SK-N-SH (cell line): ENCODE measurements at regions not wholly inside any gene's neighbourhood (a gene's known extent, or its start where the extent isn't known, plus 50 kb on each side); places are given as distances from the start of the nearest gene placed in this dataset.

Source experiments
- CTCF ChIA-PET: fragments of 300-600, 350-600 bp; formaldehyde crosslinking; extraction: SDS; loops from one replicate; lab custom pipeline; 2021; lab: Yijun Ruan, JAX
- POLR2A ChIA-PET: fragments of 350-600 bp; sonication (Branson Sonifier 250); formaldehyde crosslinking; extraction: SDS; loops from one replicate; lab custom pipeline; 2020; ENCODE audit warnings: antibody characterized with exemption, inconsistent platforms; lab: Yijun Ruan, JAX
- DNase-seq: peaks from one replicate; pipeline ENCODE4 v3.0.0; 2012
- H2AFZ ChIP-seq: fragments of 200-600 bp; sonication (generic); 2 replicates; pipeline ENCODE4 v1.8.1; 2016; ENCODE audit warnings: antibody characterized with exemption, mild to moderate bottlenecking, low read depth
- H3F3A ChIP-seq: fragments of 200-600 bp; sonication (generic); replicated peaks from 2 replicates; pipeline ENCODE3; 2016; ENCODE audit warnings: antibody characterized with exemption, mild to moderate bottlenecking; ENCODE audit not compliant: insufficient read depth
- H3K27ac ChIP-seq, 2 experiments: fragments of 200-500 bp in 1 of 2; fragments of 200-600 bp in 1 of 2; sonication (Bioruptor generic) in 1 of 2; sonication (generic), shearing (Covaris generic) in 1 of 2; 2 replicates each; pipeline versions ENCODE4 v1.5.1 to v1.6.1; 2014 to 2016; ENCODE audit warnings: low read depth in 2 of 2, inconsistent platforms in 1 of 2, low read length in 1 of 2, mild to moderate bottlenecking in 1 of 2, mixed read lengths in 1 of 2
- H3K27me3 ChIP-seq: fragments of 200-600 bp; sonication (generic), shearing (Covaris generic); 2 replicates; pipeline ENCODE4 v1.6.1; 2016; ENCODE audit warnings: mixed run types; ENCODE audit not compliant: insufficient read depth
- H3K36me3 ChIP-seq, 2 experiments: fragments of 200-500 bp in 1 of 2; fragments of 200-600 bp in 1 of 2; sonication (Bioruptor generic) in 1 of 2; sonication (generic) in 1 of 2; replicated peaks in 1 of 2; 2 replicates each; pipeline versions ENCODE3 to v1.5.1; 2014 to 2016; ENCODE audit warnings: low read length in 1 of 2, mild to moderate bottlenecking in 1 of 2; ENCODE audit not compliant: insufficient read depth in 2 of 2, control insufficient read depth in 1 of 2
- H3K4me1 ChIP-seq, 2 experiments: fragments of 200-500 bp in 1 of 2; fragments of 200-600 bp in 1 of 2; sonication (Bioruptor generic) in 1 of 2; sonication (generic), shearing (Covaris generic) in 1 of 2; 2 replicates each; pipeline versions ENCODE4 v1.5.1 to v1.6.1; 2014 to 2016; ENCODE audit warnings: low read depth in 1 of 2, low read length in 1 of 2, mixed run types in 1 of 2; ENCODE audit not compliant: insufficient read depth in 2 of 2, control insufficient read depth in 1 of 2
- H3K4me2 ChIP-seq: fragments of 200-600 bp; sonication (generic), shearing (Covaris generic); 2 replicates; pipeline ENCODE4 v1.6.1; 2017; ENCODE audit warnings: mixed run types
- H3K4me3 ChIP-seq, 2 experiments: fragments of 200-500 bp in 1 of 2; fragments of 200-600 bp in 1 of 2; sonication (Bioruptor generic) in 1 of 2; sonication (generic), shearing (Covaris generic) in 1 of 2; 2 replicates each; pipeline versions ENCODE4 v1.5.1 to v1.8.1; 2014 to 2016; ENCODE audit warnings: low read depth in 2 of 2, inconsistent platforms in 1 of 2, low read length in 1 of 2, mild to moderate bottlenecking in 1 of 2, mixed read lengths in 1 of 2, moderate library complexity in 1 of 2
- H3K79me2 ChIP-seq: fragments of 200-600 bp; sonication (generic); 2 replicates; pipeline ENCODE4 v1.8.1; 2017; ENCODE audit warnings: mild to moderate bottlenecking; ENCODE audit not compliant: insufficient read depth
- H3K9ac ChIP-seq: fragments of 200-600 bp; sonication (generic); 2 replicates; pipeline ENCODE4 v1.6.1; 2017; ENCODE audit warnings: mixed run types
- H3K9me2 ChIP-seq: fragments of 200-600 bp; sonication (generic); 2 replicates; pipeline ENCODE4 v1.6.1; 2017; ENCODE audit warnings: mixed run types
- H3K9me3 ChIP-seq: fragments of 200-600 bp; sonication (generic); 2 replicates; pipeline ENCODE4 v1.6.1; 2017; ENCODE audit warnings: mixed run types, mild to moderate bottlenecking, moderate library complexity
- H4K20me1 ChIP-seq: fragments of 200-600 bp; sonication (generic); 2 replicates; pipeline ENCODE4 v1.6.1; 2017; ENCODE audit warnings: mild to moderate bottlenecking, mixed run types; ENCODE audit not compliant: insufficient read depth
- CHD2 ChIP-seq: fragments of 150-350 bp; IDR thresholded peaks from 2 replicates; pipeline ENCODE4 v1.6.1; 2018; ENCODE audit warnings: low read length; ENCODE audit not compliant: partially characterized antibody
- EZH2phosphoT487 ChIP-seq: fragments of 200-600 bp; sonication (generic); IDR thresholded peaks from 2 replicates; pipeline ENCODE4 v1.6.1; 2017; ENCODE audit warnings: low read depth, mixed run types, mild to moderate bottlenecking, antibody characterized with exemption, moderate library complexity, borderline replicate concordance
- FOSL2 ChIP-seq: IDR thresholded peaks from 2 replicates; pipeline ENCODE4 v1.4.0; 2012; ENCODE audit warnings: low read depth, mild to moderate bottlenecking, moderate library complexity, borderline replicate concordance
- FOXM1 ChIP-seq: IDR thresholded peaks from 2 replicates; pipeline ENCODE4 v1.4.0; 2012; ENCODE audit warnings: low read depth, mild to moderate bottlenecking
- IRF3 ChIP-seq: fragments of 150-350 bp; IDR thresholded peaks from 2 replicates; pipeline ENCODE4 v1.6.1; 2016; ENCODE audit warnings: mild to moderate bottlenecking, low read depth, low read length
- NFIC ChIP-seq: IDR thresholded peaks from 2 replicates; pipeline ENCODE4 v1.4.0; 2012; ENCODE audit warnings: borderline replicate concordance
- POLR2AphosphoS5 ChIP-seq: IDR thresholded peaks from 2 replicates; pipeline ENCODE4 v1.6.1; 2012; ENCODE audit warnings: low read depth, low read length
- RAD21 ChIP-seq: IDR thresholded peaks from 2 replicates; pipeline ENCODE4 v1.6.1; 2012; ENCODE audit warnings: mild to moderate bottlenecking, low read length
- RXRA ChIP-seq: IDR thresholded peaks from 2 replicates; pipeline ENCODE4 v1.4.0; 2012; ENCODE audit warnings: low read depth, mild to moderate bottlenecking, borderline replicate concordance
- SIN3A ChIP-seq: IDR thresholded peaks from 2 replicates; pipeline ENCODE4 v1.6.1; 2012; ENCODE audit warnings: low read depth, mild to moderate bottlenecking, low read length, moderate library complexity, borderline replicate concordance
- SMC3 ChIP-seq: IDR thresholded peaks from 2 replicates; pipeline ENCODE4 v1.6.1; 2012; ENCODE audit warnings: low read depth, low read length, improper control_type of control experiment
- TEAD4 ChIP-seq: IDR thresholded peaks from 2 replicates; pipeline ENCODE4 v1.4.0; 2012; ENCODE audit warnings: mild to moderate bottlenecking, borderline replicate concordance; ENCODE audit not compliant: insufficient read depth
- ZBTB33 ChIP-seq: IDR thresholded peaks from 2 replicates; pipeline ENCODE4 v1.4.0; 2012; ENCODE audit warnings: low read depth, borderline replicate concordance
- WGBS: methylation state at CpG from one replicate; pipeline ENCODE4 v1.1.6; 2017; ENCODE audit warnings: low lambda C conversion rate; 5-methylcytosine and 5-hydroxymethylcytosine counted together
- TF ChIP-seq, protein P1 (sequence below): IDR thresholded peaks from 2 replicates; pipeline ENCODE4 v1.4.0; 2012; ENCODE audit warnings: low read depth, borderline replicate concordance
- TF ChIP-seq, protein P2 (sequence below): fragments of 200-600 bp; sonication (generic); IDR thresholded peaks from 2 replicates; pipeline ENCODE4 v1.6.1; 2017; ENCODE audit warnings: antibody characterized with exemption, mild to moderate bottlenecking, moderate library complexity

- Histone ChIP-seq H3K4me3 (no peak overlapping the region), H3K4me1 (peaks cover 0 to 3% of the 10 kb centered on the region in 2 experiments; a peak in 1 of 4 replicates), H3K27ac (no peak overlapping the region), H3K4me2 (no peak overlapping the region), H3F3A (peaks cover 24% of the 10 kb centered on the region), H3K79me2 (no peaks in the 10 kb centered on the region), H4K20me1 (no peaks in the 10 kb centered on the region), H3K9ac (no peak overlapping the region), H3K27me3 (no peaks in the 10 kb centered on the region), H3K9me2 (no peaks in the 10 kb centered on the region), H2AFZ (no peak overlapping the region), H3K9me3 (no peaks in the 10 kb centered on the region), H3K36me3 (no peaks in the 10 kb centered on the region)
- ChIA-PET POLR2A (no interaction called here), CTCF (no interaction called here)
- no peak for DNase-seq
- TF ChIP-seq FOXM1 = no peak
- no peak for TF ChIP-seq CHD2
- TF ChIP-seq SIN3A = no peak
- TF ChIP-seq RXRA = no peak
- TF ChIP-seq POLR2AphosphoS5 = no peak
- no peak for TF ChIP-seq ZBTB33
- 93% methylated on average over 14 of the region's 14 CpGs for WGBS
Measured at GRCh38 chr15:67000896-67001295, 64.5 kb upstream of the SMAD3 start.

DNA sequence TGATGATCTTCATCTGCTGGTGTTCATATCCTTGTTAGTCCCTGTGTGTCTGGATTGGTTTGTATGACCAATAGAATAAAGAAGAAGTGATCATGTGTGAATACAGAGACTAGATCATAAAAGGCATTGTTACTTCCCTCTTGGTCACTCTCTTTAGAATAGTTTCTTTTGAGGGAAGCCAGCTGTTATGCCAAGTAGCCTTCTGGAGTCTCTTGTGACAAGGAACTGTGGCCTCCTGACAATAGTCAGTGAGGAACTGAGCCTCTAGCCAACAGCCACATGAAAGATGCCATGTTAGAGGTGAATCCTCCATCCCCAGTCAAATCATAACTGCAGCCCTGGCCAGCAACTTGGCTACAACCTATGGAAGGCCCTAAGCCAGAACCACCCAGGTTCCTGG, 63.0 kb upstream of the SMAD3 start:
- Histone ChIP-seq H3K4me1 (0 out of 4 replicates have a peak, but pooled peaks cover 0 to 3% of the 10 kb centered on the region in 2 experiments), H3K36me3 (no peaks in the 10 kb centered on the region), H3K9me2 (no peaks in the 10 kb centered on the region), H2AFZ (no peak overlapping the region), H3K9me3 (no peaks in the 10 kb centered on the region), H3K79me2 (no peaks in the 10 kb centered on the region), H3K4me3 (no peak overlapping the region), H3K9ac (no peak overlapping the region), H3K4me2 (no peak overlapping the region), H3K27me3 (no peaks in the 10 kb centered on the region), H3K27ac (no peak overlapping the region), H4K20me1 (no peaks in the 10 kb centered on the region), H3F3A (peaks cover 17% of the 10 kb centered on the region)
- TF ChIP-seq IRF3 (no peak), TEAD4 (no peak), NFIC (no peak), EZH2phosphoT487 (no peak), RAD21 (no peak), FOSL2 (no peak), SMC3 (no peak)
- TF ChIP-seq, protein P1, sequence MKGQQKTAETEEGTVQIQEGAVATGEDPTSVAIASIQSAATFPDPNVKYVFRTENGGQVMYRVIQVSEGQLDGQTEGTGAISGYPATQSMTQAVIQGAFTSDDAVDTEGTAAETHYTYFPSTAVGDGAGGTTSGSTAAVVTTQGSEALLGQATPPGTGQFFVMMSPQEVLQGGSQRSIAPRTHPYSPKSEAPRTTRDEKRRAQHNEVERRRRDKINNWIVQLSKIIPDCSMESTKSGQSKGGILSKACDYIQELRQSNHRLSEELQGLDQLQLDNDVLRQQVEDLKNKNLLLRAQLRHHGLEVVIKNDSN = no peak
- TF ChIP-seq, protein P2, sequence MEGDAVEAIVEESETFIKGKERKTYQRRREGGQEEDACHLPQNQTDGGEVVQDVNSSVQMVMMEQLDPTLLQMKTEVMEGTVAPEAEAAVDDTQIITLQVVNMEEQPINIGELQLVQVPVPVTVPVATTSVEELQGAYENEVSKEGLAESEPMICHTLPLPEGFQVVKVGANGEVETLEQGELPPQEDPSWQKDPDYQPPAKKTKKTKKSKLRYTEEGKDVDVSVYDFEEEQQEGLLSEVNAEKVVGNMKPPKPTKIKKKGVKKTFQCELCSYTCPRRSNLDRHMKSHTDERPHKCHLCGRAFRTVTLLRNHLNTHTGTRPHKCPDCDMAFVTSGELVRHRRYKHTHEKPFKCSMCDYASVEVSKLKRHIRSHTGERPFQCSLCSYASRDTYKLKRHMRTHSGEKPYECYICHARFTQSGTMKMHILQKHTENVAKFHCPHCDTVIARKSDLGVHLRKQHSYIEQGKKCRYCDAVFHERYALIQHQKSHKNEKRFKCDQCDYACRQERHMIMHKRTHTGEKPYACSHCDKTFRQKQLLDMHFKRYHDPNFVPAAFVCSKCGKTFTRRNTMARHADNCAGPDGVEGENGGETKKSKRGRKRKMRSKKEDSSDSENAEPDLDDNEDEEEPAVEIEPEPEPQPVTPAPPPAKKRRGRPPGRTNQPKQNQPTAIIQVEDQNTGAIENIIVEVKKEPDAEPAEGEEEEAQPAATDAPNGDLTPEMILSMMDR = no peak
- ChIA-PET POLR2A (no interaction called here), CTCF (interaction anchor here (0.6 kb wide), 1 partner anchor 534 kb away, joined by 3 read pairs; no protein-coding TSS in a partner anchor)
- no peak for DNase-seq
